CD14-positive monocyte (primary cell): ENCODE measurements at regions not wholly inside any gene's neighbourhood (a gene's known extent, or its start where the extent isn't known, plus 50 kb on each side); places are given as distances from the start of the nearest gene placed in this dataset.

Source experiments
- DNase-seq, 3 donors: peaks; one replicate each; pipeline ENCODE4 v3.0.0-alpha.2; 2011 to 2022
- H2AFZ ChIP-seq: 2 replicates; pipeline ENCODE4 v1.6.0; 2012; ENCODE audit warnings: mild to moderate bottlenecking, low read depth, low read length, inconsistent platforms; ENCODE audit not compliant: insufficient read depth, poor library complexity, severe bottlenecking
- H3K27ac ChIP-seq, 2 donors: 1 replicate in 1 of 2; 2 replicates in 1 of 2; pipeline ENCODE4 v1.5.1; 2012 to 2013; ENCODE audit warnings: low read length in 2 of 2, control low read depth in 1 of 2, inconsistent platforms in 1 of 2, low read depth in 1 of 2, mild to moderate bottlenecking in 1 of 2
- H3K27me3 ChIP-seq, 2 donors: one replicate each; pipeline versions ENCODE4 v1.6.0 to v1.6.1; 2011 to 2013; ENCODE audit warnings: low read length in 2 of 2; ENCODE audit not compliant: control insufficient read depth in 2 of 2, insufficient read depth in 2 of 2
- H3K36me3 ChIP-seq, 2 donors: replicated peaks in 1 of 2; 1 replicate in 1 of 2; 2 replicates in 1 of 2; pipeline versions ENCODE4 v1.5.1 to v1.6.1; 2012 to 2013; ENCODE audit warnings: low read length in 2 of 2, control low read depth in 1 of 2, inconsistent platforms in 1 of 2, mild to moderate bottlenecking in 1 of 2; ENCODE audit not compliant: insufficient read depth in 2 of 2, control insufficient read depth in 1 of 2
- H3K4me1 ChIP-seq, 2 donors: 1 replicate in 1 of 2; 2 replicates in 1 of 2; pipeline versions ENCODE4 v1.5.1 to v1.6.1; 2012 to 2013; ENCODE audit warnings: low read length in 2 of 2, control low read depth in 1 of 2, inconsistent platforms in 1 of 2, mild to moderate bottlenecking in 1 of 2, moderate library complexity in 1 of 2; ENCODE audit not compliant: insufficient read depth in 2 of 2, control insufficient read depth in 1 of 2
- H3K4me2 ChIP-seq: replicated peaks from 2 replicates; pipeline ENCODE3; 2012; ENCODE audit warnings: low read length, moderate library complexity, mild to moderate bottlenecking; ENCODE audit not compliant: poor library complexity, severe bottlenecking; ENCODE audit errors: extremely low read depth
- H3K4me3 ChIP-seq, 3 experiments: fragments of 200-600 bp in 1 of 3; sonication (generic) in 1 of 3; replicated peaks in 1 of 3; 1 replicate in 2 of 3; 2 replicates in 1 of 3; pipeline ENCODE4 v1.5.1; 2011 to 2013; ENCODE audit warnings: low read length in 3 of 3, mild to moderate bottlenecking in 3 of 3, control low read depth in 2 of 3, low read depth in 2 of 3, inconsistent platforms in 1 of 3, moderate library complexity in 1 of 3
- H3K79me2 ChIP-seq: 2 replicates; pipeline ENCODE4 v1.6.0; 2012; ENCODE audit warnings: mild to moderate bottlenecking, control low read depth, inconsistent platforms, low read length, moderate library complexity; ENCODE audit not compliant: insufficient read depth
- H3K9ac ChIP-seq: 2 replicates; pipeline ENCODE4 v1.6.0; 2017; ENCODE audit warnings: low read length, mild to moderate bottlenecking; ENCODE audit not compliant: insufficient read depth, poor library complexity, severe bottlenecking
- H3K9me3 ChIP-seq, 2 donors: replicated peaks in 1 of 2; 1 replicate in 1 of 2; 2 replicates in 1 of 2; pipeline versions ENCODE4 v1.5.1 to v1.6.1; 2012 to 2013; ENCODE audit warnings: low read length in 2 of 2, control low read depth in 1 of 2; ENCODE audit not compliant: control insufficient read depth in 1 of 2, insufficient read depth in 1 of 2
- H4K20me1 ChIP-seq: 2 replicates; pipeline ENCODE4 v1.6.0; 2012; ENCODE audit warnings: mild to moderate bottlenecking, low read length, control low read depth, moderate library complexity; ENCODE audit not compliant: insufficient read depth
- H3K27ac Mint-ChIP-seq, 7 donors: one replicate each; pipeline ENCODE4 v1.8.0; 2020; ENCODE audit warnings: mild to moderate bottlenecking in 7 of 7, mixed read lengths in 7 of 7, moderate library complexity in 6 of 7, inconsistent platforms in 2 of 7
- H3K27me3 Mint-ChIP-seq, 3 donors: one replicate each; pipeline ENCODE4 v1.8.0; 2021 to 2022; ENCODE audit warnings: low read depth in 3 of 3, mild to moderate bottlenecking in 3 of 3, mixed read lengths in 3 of 3, moderate library complexity in 3 of 3, inconsistent platforms in 1 of 3
- H3K36me3 Mint-ChIP-seq, 2 donors: one replicate each; pipeline ENCODE4 v1.8.0; 2020; ENCODE audit warnings: mixed read lengths in 2 of 2, inconsistent platforms in 1 of 2, mild to moderate bottlenecking in 1 of 2
- H3K4me1 Mint-ChIP-seq: one replicate; pipeline ENCODE4 v1.8.0; 2020; ENCODE audit warnings: mild to moderate bottlenecking, mixed read lengths
- H3K4me3 Mint-ChIP-seq, 2 donors: one replicate each; pipeline ENCODE4 v1.8.0; 2020; ENCODE audit warnings: mild to moderate bottlenecking in 2 of 2, mixed read lengths in 2 of 2, moderate library complexity in 1 of 2
- H3K9me3 Mint-ChIP-seq, 7 donors: one replicate each; pipeline ENCODE4 v1.8.0; 2020 to 2022; ENCODE audit warnings: mixed read lengths in 7 of 7, mild to moderate bottlenecking in 6 of 7, moderate library complexity in 6 of 7, inconsistent platforms in 2 of 7
- CTCF ChIP-seq: fragments of 200-600 bp; IDR thresholded peaks from one replicate; pipeline ENCODE4 v1.8.0; 2022; ENCODE audit warnings: antibody characterized with exemption, mild to moderate bottlenecking
- WGBS: methylation state at CpG from one replicate; pipeline ENCODE4 v1.1.5; 2013; ENCODE audit warnings: missing lambda C conversion rate; ENCODE audit not compliant: insufficient coverage; 5-methylcytosine and 5-hydroxymethylcytosine counted together
- intact Hi-C, 2 donors: fragments of 100-400 bp; cut with micrococcal nuclease; formaldehyde crosslinking; loops; one replicate each; pipeline versions ENCODE4 v1.15.0 to v1.15.1; 2023

- H3K36me3 Mint-ChIP-seq = no peaks in the 10 kb centered on the region
Measured at GRCh38 chr12:24109381-24110039, 160.0 kb upstream of the SOX5 start.

GRCh38 chr12:24102676-24103075 lies 153.2 kb upstream of the SOX5 start:
- TF ChIP-seq CTCF = no peak
- no peaks in the 10 kb centered on the region for H3K79me2 ChIP-seq
- H3K27ac ChIP-seq = no peak overlapping the region
- no peaks in the 10 kb centered on the region for H3K36me3 Mint-ChIP-seq
- no peak for DNase-seq
- H3K4me3 Mint-ChIP-seq = no peak overlapping the region
- H3K4me2 ChIP-seq = no peak overlapping the region
- no peaks in the 10 kb centered on the region for H3K4me1 Mint-ChIP-seq
- H3K4me3 ChIP-seq = no peak overlapping the region
- no peak overlapping the region for H3K27ac Mint-ChIP-seq
- WGBS = no CpG with 5 or more reads among the region's 3 CpGs
- H3K27me3 Mint-ChIP-seq = no peaks in the 10 kb centered on the region
- H4K20me1 ChIP-seq = no peaks in the 10 kb centered on the region
- H3K9me3 ChIP-seq = no peaks in the 10 kb centered on the region
- no peaks in the 10 kb centered on the region for H3K27me3 ChIP-seq
- H2AFZ ChIP-seq = no peak overlapping the region
- peaks cover 0 to 3% (median 0%) of the 10 kb centered on the region in 7 donors for H3K9me3 Mint-ChIP-seq
- no peaks in the 10 kb centered on the region for H3K36me3 ChIP-seq
- H3K9ac ChIP-seq = no peak overlapping the region
- H3K4me1 ChIP-seq = no peaks in the 10 kb centered on the region
- intact Hi-C loops = no loop called here

More at GRCh38 chr12:24109381-24110039, 160.0 kb upstream of the SOX5 start:
- H2AFZ ChIP-seq = no peak overlapping the region
- no peaks in the 10 kb centered on the region for H3K79me2 ChIP-seq
- no peaks in the 10 kb centered on the region for H3K4me1 ChIP-seq
- no peaks in the 10 kb centered on the region for H3K27me3 Mint-ChIP-seq
- no peak overlapping the region for H3K4me3 ChIP-seq
- intact Hi-C loops = no loop called here
- no peaks in the 10 kb centered on the region for H3K4me1 Mint-ChIP-seq
- no peaks in the 10 kb centered on the region for H3K27me3 ChIP-seq
- H3K9me3 ChIP-seq = no peaks in the 10 kb centered on the region
- H3K27ac Mint-ChIP-seq = no peak overlapping the region
- no peak overlapping the region for H3K27ac ChIP-seq
- no peak for TF ChIP-seq CTCF
- H3K4me2 ChIP-seq = no peak overlapping the region
- H3K9ac ChIP-seq = no peak overlapping the region
- no peaks in the 10 kb centered on the region for H4K20me1 ChIP-seq
- no peaks in the 10 kb centered on the region for H3K36me3 ChIP-seq
- WGBS = no CpG with 5 or more reads among the region's 3 CpGs
- no peak for DNase-seq
- no peak overlapping the region for H3K4me3 Mint-ChIP-seq
- H3K9me3 Mint-ChIP-seq = no peaks in the 10 kb centered on the region
